M059J (cell line): ENCODE measurements at regions not wholly inside any gene's neighbourhood (a gene's known extent, or its start where the extent isn't known, plus 50 kb on each side); places are given as distances from the start of the nearest gene placed in this dataset.

Experiments
- DNase-seq: peaks from one replicate; pipeline ENCODE4 v3.0.0-alpha.2; 2012; ENCODE audit warnings: low read depth

DNA sequence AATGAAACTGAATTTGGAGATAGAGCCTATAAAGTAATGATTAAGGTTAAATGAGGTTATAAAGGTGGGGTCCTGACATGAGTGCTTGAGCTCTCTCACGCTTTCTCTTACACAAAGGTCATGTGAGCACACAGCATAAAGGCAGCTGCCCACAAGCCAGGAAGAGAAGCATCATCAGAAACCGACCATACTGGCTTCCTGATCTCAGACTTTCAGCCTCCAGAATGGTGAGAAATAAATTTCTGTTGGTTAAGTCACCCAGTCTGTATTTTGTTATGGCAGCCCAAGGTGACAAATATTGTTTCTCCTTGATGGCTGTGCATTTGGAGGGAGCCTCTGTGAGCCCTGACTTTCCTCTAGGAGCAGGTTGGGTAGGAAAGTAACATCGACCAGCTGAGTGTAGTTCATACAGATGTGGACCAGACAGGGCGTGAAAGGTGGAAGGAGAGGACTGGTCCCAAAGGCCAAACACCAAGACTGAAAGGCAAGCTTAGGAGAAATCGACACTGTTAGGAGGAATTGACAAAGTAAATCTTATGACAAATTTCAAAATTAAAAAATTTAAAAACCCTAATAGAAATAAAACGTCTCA lies 97.6 kb upstream of the SLC38A2 start:
- no peak for DNase-seq

DNA sequence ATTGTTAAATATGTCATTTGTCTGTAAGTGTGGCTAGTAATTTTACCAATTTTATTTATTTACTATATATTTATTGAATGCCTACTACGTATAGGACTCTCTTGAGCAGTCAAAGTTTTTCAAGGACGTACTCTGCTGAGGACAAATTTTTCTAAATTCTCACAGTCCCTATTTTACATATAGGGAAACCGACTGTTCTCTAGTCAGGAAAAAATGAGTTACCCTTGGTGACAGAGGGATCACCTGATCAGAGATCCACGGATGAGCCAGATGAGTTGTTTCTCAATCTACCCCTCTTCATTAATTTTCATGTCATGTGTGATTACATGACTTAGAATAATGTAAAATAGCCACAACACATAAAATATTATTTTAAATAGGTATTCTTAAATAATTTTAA lies 96.2 kb upstream of the SLC38A2 start:
- DNase-seq: no peak

DNA sequence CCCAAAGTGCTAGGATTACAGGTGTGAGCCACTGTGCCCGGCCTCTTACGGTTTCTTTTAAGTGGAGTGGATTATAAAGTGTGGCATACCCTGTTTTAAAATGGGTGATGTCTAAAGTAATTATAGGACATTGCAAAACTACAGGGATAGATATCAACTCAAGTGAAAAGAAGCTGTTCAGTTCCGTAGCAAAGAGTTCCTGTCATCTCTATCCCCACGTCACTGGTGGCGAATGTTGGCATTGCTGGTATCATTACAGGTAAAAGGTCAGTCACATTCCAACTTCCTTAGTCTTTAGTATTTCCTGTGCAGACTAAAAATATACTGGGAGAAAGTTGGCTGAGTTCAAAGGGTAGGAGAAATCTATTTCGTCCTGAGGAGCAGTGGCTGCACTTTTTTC lies 95.6 kb upstream of the SLC38A2 start:
- peak; percentile 85 for DNase-seq

DNA sequence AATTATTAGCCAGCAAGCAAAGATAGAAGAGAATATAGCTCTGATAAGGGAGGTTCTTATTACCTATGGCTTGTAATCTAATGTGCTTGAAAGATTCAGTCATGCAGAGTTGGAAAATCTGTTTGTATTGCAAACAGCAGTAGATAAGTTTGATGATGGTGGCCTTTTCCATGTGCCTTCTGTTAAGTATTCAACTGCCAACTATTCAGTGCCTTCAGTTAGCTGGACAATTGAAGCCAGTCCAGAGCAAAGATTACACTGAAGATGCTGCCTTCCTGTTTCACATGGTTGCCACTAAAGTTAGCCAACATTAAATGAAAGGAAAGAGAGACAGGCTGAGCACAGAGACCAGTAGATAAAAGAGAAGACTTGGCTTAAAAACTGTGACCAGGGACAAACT lies 92.7 kb upstream of the SLC38A2 start:
- no peak for DNase-seq

DNA sequence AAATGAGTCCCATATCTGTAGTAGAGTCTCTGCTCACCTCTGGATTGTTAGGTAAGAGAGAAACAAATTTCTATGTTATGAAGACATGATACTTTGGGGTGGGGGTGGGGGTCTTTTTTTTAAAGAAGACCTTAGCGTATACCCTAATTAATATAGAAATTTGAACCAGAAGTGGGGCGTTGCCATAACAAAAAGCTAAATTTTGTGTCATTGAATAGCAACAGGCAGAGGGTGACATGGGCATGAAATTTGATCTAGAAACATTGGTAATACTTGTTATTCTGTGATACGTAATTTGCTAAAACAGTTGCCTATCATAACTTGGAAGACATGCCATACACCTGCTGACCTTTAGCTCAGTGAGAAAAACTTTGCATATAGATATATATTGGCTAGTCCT lies 92.3 kb upstream of the SLC38A2 start:
- DNase-seq: no peak

DNA sequence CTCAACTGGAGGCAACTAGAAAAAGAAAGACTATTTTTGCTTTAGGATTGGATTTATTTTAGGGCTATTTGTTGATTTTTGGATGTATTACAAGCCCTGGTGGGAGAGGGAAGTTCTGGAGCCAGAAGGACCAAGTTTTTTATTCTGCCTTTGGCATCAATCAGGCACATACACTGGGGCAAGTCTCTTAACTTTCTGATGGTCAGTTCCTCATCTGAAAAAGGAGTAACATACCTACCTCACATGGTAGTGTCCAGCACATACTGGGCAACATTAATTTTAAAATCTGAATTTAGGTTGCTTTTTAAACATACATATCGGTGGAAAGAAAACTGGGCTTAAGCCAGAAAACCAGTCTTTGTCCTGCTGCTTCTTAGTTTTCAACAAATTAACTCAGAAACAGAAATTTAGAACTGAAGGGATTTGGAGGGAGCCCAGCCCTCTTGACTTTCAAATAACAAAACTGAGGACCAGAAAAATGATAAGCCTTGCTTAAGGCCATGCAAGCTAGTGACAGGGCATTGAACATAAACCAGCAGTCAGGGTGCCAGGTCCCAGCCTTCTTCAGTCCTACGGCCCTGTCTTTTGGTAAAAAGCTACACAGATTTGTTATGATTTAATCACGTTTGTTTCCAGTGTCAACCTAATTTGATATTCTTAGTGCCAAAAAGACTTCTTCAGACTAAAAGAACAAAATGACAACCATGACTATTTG lies 90.2 kb upstream of the SLC38A2 start:
- no peak for DNase-seq

DNA sequence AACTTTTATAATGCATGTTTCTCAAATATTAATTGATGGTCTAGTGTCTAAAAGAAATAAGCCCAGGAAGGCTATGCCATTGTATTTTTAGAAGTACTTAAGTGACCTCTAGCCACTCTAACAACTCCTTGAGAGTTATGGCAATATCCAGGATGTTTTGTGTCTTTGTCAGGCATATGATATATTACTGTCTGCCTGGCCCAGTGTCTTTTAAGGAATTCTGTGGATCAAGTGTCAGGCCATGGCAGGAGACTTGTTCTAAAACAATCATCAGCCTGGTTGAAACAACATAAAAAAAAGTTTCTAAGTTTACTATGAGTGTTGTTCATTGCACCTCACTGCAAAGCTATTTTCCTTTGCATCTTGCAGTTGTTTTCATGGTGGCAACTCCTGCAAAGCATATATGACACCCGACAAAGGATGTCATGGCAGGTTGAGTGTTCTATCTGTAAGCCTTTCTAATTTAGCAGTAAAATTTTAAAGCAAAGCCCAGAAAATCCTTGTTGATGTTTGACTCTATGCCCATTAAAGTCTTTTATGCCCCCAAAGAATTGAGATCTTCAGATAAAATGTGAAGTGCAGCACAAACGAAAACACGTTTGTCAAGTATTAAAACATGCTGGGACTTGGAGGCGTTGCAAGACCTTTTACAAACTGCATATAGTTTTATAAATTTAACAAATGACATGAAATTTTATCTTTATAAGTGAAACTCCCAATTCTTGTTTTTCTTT lies 89.5 kb upstream of the SLC38A2 start:
- DNase-seq: no peak

DNA sequence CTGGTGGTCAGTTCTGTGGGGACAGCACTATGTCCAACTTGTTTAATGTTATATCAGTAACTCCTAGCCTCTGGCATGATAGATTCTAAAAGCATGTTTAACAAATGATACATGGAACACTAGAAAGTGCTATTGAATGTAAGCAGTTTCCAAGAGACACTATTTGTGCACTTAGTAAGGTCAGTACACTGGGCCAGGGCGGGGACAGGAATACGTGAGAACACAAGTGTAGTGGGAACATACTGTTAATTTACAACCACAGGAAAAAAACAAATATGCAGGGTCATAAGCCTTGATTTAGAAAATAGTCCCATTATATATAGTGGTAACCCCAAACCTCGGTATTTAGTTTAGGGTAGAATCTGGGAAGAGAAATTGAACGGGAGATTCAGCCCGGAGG lies 88.9 kb upstream of the SLC38A2 start:
- DNase-seq: no peak

DNA sequence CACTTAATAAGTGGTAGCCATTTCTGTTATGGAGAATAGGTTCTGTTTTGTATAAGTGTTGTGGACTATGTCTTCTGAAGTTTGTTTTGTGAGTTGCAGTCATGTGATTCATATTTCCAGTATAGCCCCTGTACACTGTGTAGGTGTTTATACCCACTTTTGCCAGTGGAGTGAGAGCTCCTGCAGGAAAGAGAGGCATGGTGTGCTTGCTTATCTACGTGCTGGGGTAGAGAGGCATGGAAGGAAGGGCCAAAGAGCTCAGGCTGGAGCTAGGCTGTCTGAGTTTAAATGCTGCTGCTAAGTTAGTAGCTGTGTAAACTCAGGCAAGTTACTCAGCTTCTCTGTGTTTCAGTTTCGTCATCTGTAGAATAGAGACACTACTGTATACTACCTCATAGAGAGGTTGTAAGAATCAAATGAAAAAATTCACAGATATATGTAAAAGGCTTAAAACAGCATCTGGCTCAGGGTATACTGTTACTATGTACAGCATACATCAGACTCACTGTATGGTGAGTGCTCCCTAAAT lies 88.2 kb upstream of the SLC38A2 start:
- no peak for DNase-seq

DNA sequence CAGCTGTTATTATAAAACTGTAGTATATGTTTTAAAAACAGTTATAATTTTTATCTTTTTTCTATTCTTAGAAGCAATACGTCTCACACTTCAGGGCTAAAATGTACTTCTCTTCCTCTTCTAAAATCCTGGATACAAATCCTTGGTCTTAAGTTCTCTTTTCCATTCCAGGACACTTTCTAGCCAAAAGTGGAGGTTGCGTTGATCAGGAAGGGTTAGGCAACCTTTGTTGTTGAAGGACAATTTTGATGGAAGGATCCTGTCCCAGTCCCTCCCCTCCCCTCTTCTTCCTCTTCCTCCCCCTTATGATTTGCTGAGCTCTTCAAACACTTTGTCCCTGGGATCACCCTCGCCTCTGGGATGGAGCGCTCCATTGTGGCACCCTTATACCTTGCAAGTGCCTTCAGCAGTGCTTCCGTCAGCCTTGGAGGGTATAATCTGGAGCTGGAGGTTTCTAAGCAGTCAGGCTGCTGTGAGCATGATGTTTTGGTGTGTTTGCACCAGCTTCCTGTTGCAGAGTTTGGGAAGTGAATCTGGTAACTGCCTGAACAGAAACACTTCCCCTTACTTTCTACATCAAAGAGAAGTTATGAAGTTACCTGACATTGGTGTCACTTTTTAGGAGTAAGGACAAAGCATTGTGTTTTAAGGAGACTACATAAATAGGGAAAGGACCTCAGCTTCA lies 87.4 kb upstream of the SLC38A2 start:
- DNase-seq: no peak

DNA sequence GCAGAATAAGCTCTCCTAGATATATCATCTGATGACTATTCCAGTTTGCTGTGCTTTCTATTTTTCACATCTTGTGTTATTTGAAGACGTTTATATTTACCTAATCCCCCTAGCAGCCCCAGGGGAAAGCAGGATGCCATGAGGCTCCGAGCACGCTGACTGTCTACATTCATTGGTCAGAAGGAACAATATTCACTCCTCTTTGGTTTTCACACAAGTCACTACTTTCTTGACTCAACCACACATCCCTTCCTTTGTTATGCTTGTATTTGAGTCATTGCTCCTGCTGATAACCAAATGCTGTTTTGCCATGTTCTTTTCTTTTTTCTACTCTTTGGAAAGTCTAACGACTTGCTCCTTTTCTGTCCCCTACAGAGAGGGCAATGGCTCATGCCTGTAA lies 86.5 kb upstream of the SLC38A2 start:
- DNase-seq: peak; percentile 91

DNA sequence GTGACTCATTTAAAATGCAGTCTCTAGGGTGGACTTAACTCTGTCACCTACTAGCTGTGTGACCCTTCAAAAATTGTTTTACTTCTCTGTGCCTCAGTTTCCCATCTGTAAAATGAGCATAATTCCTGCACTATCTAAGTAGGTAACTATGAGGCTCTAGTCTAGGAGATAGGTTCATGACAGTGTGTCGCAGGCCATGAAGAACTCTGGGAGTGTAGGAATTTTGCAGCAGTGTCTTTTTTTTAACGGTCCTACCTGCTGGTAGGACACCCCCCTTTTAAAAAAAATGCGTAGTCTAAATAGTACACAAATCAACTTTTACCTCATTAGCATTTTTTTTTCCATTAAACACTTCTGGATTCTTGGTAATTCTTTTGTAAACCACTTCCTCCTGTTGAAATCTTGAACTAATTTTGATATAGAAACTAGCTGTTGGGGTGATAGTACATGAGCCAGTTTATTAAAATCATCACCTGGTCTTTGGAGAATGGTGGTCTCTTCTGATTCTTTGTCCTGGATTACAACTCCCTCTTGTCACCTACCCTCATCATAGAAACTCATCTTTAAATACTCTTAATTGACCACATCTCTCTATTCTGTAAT lies 86.0 kb upstream of the SLC38A2 start:
- no peak for DNase-seq

DNA sequence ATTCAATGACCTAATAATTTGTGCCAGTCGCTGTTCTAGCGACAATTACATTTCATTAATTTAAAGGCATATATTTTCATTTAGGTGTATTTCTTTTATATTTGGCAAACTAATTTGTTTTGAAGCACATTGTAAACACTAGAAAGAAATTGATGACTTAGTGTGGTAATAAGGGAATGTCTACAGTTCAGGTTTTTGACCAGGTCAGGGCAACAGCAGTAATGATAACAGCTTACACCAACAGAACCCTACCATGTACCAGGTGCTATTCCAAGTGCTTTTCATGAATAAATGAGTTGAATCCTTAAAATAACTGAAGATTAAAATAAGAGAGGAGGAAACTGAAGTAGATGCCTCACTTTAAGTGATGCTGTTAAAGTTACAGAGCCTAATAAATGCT lies 85.4 kb upstream of the SLC38A2 start:
- no peak for DNase-seq

DNA sequence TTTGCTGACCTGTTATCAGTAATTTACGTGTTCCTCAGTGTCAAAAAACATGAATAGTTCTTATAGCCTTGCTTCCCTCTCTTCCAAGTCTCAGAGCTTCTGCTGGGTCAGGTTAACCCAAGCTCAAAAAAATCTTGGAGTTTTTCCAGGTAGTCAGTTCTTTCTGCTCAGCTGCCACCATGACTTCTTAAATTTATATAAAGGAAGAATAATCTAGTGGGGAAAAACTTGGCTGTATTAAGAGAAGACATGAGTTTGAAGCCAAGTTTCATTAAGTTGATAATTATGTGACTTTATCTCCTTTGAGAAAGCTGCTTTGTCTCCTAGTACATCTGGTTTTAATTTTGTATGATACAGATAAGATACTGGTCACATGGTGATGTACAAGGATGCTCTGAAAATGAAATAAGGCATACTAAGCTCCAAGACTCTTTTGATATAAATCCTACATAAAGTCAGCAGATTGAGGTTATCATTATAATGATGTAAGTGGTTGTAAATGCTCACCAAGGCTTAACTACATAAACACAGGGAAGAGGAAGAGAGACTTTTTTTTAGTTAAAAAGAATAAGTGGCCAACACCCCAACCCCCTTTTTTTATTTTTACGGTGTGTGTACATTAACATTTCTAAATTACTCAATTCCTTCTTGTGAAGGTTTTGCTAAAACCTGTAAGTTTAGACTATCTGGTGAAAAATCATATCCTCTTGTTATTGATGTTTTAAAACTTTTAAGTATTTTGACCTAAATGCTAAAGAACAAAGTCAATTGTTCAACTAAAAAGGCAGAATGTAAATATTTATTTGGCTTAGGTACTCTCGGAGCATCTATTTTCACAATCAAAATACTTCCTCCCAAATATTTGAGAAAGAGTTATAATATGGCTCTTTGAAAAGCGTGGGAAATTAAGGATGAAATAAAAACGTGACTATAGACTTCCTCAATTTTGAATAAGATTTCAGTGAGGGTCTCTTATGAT lies 84.1 kb upstream of the SLC38A2 start:
- DNase-seq: no peak

DNA sequence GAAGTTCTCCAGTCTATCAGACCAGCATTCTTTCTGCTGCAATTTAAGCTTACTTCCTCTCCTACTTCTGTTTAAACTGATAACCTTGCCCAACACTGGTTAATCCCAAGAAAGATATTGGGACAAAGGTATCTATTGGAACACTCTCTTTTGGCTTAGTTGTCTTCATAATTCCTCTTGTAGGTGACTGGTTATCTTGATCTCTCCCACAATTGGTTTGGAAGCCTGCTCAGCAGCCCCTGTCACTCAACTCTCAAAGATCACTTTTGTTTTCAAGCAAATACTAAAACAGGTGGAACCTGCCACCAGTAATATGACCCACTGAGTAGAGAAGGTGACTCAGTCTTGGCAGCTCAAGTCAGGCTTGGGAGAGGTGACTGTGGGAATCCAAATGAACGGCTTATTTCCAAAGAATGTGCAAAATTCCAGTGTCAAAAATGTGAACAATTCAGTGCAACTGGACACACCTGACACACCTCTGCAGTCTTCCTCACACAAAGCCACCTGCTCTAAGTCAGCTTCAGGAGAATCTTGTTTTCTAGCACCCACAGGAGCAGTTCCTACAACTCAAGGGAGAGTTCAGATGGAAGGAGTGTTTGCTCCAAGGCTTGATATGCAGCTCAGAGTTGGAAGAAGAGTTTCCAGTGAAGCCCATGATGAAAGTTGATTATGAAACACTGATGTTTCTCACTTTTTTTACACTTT lies 83.2 kb upstream of the SLC38A2 start:
- peak; percentile 80 for DNase-seq

DNA sequence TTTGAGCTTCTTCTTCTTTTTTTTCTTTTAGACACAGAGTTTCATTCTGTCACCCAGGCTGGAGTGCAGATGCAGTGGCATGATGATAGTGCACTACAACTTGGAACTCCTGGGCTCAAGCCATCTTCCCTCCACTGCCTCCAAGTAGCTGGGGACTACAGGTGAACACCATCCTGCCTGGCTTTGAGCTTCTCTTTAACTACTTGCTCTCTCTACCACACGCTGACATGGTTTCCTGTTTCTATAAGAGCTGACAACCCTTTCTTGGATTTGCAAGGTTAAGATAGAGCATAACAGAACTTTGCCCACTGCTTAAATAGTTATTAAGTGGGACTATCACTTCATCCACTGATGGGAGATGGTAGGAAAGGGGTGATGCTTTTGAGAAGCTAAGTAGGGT lies 82.4 kb upstream of the SLC38A2 start:
- no peak for DNase-seq

DNA sequence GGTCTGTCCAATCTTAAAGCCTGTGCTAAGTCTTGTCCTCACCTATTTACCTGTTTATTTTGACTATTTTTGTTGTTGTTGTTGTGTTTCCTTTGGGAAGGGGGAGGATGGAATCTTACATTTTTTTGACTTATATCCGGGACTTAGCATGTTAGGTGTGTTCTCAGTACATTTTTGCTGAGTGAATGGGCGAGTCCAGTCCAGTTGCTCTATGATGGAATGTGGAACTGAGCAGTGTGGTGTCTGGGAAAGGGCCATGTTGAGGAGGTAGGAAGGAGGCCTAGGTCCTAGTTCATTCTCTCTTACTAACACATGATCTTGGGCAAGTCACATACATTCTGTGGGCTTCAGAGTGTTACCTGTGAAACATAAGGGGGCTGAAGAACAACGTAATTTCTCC lies 80.9 kb upstream of the SLC38A2 start:
- DNase-seq: no peak

DNA sequence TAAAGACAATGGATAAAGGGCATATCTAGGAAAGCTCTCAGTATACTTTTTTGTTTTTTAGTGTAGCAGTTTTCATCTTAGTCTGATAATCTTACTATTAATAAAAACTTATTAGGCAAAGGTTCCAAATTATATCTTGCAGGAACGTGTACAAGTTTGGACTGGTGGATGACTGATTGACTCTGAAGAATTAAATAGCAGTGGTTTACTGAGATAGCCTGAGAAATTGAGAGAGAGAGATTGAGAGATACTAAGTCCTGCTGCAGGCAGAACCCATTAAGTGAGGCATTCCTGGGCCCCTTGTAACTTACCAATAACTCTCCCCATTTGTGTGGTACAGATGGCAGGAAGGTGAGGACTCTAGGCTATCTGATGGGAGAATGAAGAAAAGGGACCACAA lies 80.2 kb upstream of the SLC38A2 start:
- no peak for DNase-seq

DNA sequence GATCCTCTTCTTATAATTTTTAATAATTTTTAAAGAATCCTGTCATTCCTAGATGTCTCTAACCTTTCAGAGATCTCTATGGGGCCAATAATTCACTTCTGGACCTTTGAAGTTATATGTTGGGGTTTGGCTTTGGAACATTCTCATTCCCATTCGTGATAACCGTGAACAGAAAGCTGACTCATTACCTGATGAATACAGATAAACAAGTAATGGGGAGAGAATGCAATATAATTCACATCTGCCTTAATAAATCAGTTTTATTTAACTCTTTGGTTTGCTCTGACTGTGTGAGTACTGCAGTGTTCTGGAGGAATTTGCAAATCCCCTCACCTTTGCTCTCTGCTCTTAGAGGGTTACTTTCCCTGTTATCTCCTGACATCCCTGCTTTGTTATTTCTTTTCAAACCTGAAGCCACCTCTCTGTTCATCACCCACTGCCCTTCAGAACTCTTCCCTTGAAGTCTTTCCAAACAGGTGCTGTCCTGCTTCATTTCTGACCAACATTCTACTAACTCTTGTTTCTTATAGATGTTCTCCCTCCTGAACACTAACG lies 79.6 kb upstream of the SLC38A2 start:
- DNase-seq: peak; percentile 80
